GM18519 (cell line): ENCODE measurements at regions not wholly inside any gene's neighbourhood (a gene's known extent, or its start where the extent isn't known, plus 50 kb on each side); places are given as distances from the start of the nearest gene placed in this dataset.

ENCODE experiments used
- ATAC-seq: cut with Tn5 transposase; IDR thresholded peaks from one replicate; pipeline ENCODE4 v1.9.1; 2021; ENCODE audit warnings: mild to moderate bottlenecking, moderate library complexity; ENCODE audit not compliant: unreplicated experiment, low FRiP score

DNA sequence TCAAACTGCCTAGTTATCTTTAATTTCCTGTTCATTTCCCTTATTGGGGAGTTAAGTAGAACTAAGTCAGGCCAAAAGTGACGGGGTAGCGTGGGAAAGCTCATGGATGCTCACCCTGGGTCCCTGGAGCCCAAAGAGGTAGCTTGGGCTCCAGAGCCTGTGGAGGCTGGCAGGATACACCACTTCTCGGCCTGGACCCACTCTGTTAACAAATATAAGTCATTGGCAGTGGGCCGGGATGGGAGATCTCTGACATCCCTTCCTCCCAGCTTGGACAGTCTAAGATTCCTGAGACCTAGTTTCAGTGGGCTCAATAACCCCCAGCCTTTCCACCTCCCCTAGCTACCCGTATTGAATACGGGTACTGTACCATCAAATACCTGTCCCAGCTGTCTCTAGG, 106.1 kb downstream of the EFNB1 start:
- no peak for ATAC-seq

GRCh38 chrX:68934421-68934820, 105.6 kb downstream of the EFNB1 start:
- no peak for ATAC-seq

GRCh38 chrX:68932611-68933010, 103.8 kb downstream of the EFNB1 start:
- ATAC-seq, result no peak

GRCh38 chrX:68931345-68931744, 102.5 kb downstream of the EFNB1 start:
- ATAC-seq, result no peak

DNA sequence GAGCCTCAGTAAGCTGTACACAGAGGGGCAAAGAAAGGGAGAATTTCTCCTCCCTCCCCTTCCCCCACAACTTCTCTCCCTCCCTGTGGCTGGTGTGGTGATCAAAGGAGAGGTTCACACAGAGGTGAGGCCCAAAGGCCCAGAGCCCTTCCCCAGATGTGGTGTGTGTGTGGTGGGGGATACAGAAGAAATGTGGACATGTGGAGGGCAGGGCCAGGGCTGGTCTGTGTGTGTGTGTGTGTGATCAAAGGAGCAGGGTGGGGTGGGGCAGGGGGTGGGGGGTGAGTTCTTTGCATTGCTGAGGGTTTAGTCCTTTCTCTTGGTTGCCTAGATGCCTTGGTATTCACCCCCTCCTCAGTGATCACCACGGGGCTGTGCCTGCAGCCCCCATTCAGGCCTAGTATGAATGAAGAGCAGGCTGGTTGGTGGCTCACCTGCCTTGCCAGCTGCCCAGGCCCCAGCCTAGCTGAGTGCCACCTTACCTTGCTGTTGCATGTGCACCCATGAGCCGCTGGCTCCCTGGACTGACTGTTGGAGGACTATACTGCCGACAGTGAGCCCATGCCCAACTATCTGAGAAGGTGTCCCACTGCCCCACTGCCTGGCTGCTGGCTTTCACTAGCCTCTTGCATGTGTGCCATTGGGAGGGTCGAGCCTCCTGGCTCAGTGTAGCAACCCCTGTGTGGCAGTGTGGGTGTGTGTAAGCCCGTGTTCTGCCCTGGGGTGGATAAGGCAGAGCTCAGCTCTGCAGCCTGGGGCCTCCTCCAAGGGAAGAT, 101.9 kb downstream of the EFNB1 start:
- no peak for ATAC-seq

DNA sequence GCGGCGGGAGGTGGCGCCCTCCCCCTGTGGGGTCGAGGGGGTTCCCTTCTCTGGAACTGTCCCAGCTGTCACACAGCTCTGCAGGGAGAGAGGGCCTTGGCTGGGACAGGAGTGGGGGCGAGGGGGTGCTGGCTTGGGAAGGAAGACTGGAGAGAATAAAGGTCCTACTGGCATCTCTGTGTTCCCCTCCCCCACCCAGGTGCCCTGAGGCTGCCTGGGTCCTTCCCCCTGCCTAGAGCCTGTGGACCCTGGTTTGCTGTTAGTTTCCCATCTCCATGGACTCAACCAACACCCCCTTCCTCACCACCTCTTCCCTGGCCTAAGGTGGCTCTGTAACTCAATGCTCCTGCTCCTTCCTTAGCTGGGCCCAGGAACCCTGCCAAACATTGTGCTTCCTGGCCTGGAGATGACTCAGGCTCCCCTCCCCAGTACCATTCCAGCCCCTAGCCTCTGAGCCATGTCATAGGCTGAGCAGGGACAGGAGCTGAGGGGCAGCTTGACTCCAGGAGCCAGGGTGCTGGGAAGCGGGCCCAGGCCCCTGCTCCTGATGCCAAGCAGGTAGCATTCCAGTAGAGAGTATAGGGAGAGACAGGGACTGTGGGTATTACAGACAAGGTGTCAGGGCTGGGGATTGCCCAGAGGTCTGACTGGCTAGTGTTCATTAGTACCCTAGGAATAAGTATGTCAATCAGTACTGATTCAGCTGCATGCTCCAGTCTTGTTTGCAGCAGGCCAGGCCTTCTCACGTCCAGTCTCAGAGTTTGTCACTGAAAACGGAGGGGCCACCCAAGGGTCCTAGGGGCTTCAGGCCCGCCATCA, 100.7 kb downstream of the EFNB1 start:
- ATAC-seq, result no peak

- no peak for ATAC-seq
Measured at GRCh38 chrX:68928401-68928800, 99.6 kb downstream of the EFNB1 start.

GRCh38 chrX:68927178-68927577, 98.4 kb downstream of the EFNB1 start:
- ATAC-seq, result no peak

GRCh38 chrX:68923147-68923546, 94.3 kb downstream of the EFNB1 start:
- no peak for ATAC-seq

DNA sequence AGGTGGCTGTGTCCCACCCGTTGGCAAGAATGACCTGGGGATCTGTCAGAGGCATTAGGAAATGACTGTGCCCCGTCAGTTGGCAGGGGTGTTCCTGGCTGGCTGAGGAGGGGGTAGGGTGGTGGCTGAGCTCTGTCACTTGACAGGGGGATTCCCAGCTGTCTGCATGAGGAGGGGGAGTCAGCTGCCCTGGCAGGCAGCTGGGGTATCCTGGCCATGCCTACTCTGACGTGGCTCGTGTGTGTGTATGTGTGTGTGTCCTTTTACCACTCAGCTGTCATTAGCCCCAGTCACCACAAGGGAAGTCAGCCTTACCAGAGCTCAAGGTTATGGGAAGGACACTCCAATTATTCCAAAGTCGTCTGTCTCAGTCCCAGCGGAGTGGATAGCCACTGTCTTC, 93.2 kb downstream of the EFNB1 start:
- ATAC-seq, result no peak

GRCh38 chrX:68920561-68920960, 91.7 kb downstream of the EFNB1 start:
- ATAC-seq, result no peak

GRCh38 chrX:68919707-68920106, 90.9 kb downstream of the EFNB1 start:
- no peak for ATAC-seq

DNA sequence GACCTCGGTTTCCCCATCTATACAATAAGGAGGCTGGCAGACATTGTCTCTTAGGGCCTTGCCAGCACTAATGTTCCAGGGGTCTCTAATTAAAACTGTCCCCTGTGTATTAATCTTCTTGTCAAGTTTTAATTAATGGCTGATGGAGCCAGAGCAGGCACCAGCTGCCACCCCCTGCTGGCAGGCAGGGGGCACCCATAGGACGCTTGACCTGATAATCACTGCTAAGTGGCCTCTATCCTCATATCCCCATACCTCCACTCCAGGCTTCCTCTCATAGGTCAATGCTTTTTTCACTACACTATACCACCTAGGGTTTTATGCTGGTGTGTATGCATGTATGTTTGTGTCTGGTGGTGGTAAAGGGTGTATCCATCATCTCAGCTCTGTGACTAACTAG, 89.4 kb downstream of the EFNB1 start:
- no peak for ATAC-seq

DNA sequence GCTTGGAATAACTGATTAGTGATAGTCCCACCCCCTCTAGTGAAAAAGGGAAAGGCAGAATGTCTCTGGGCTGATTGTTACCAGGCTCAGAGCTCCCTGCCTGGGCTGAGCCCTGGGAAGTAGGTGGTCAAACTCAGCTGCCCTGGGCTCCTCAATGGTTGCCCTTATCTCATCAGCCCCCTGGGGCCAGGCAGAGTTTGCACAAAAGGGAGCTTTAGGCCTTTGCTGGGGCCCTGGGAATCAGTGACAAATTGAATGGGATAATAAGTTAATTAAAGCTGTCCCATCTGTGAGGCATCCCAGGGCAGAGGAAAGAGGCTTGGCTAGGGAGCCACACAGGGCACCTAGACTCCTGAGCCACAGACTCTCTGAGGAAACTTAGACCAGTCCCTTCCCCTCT, 89.0 kb downstream of the EFNB1 start:
- no peak for ATAC-seq

DNA sequence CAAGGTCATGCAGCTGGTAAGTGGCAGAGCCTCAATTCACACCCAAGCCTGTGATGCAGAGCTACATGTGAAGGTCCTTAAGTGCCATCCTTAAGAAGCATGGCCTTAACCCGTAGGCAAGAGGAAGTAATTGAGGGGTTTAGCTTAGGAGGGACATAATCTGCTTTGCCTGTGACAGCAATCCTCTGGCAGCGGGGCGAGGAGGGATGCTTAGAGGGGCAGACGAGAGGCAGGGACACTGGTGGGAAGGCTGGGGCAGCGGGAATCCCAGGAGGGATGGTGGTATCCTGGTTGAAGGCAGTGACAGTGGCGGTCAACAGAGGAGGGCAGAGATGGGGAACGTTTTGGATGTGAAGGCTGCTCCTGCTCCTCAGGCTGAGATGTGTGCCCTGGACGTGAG, 88.1 kb downstream of the EFNB1 start:
- no peak for ATAC-seq

DNA sequence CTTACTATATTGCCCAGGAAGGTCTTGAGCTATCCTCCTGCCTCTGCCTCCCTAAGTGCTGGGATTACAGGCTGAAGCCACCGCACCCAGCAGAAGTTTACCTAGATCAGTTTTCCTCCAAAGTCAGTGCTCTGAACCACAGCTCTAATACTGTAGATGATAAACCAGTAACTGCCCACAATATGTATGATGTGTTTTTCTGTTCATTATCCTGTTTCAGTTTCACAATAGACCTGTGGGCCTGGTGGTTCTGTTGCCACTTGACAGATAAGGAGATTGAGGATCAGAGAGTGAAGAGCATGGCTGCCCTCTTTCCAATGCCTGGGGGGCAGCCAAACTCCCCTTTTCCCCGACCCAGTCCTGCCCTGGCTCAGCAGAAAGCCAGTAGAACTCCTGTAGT, 87.0 kb downstream of the EFNB1 start:
- peak; percentile 42 for ATAC-seq

GRCh38 chrX:68914479-68914946, 85.7 kb downstream of the EFNB1 start:
- no peak for ATAC-seq

- no peak for ATAC-seq
Measured at GRCh38 chrX:68913249-68913547, 84.4 kb downstream of the EFNB1 start.

GRCh38 chrX:68912113-68912512, 83.3 kb downstream of the EFNB1 start:
- no peak for ATAC-seq

DNA sequence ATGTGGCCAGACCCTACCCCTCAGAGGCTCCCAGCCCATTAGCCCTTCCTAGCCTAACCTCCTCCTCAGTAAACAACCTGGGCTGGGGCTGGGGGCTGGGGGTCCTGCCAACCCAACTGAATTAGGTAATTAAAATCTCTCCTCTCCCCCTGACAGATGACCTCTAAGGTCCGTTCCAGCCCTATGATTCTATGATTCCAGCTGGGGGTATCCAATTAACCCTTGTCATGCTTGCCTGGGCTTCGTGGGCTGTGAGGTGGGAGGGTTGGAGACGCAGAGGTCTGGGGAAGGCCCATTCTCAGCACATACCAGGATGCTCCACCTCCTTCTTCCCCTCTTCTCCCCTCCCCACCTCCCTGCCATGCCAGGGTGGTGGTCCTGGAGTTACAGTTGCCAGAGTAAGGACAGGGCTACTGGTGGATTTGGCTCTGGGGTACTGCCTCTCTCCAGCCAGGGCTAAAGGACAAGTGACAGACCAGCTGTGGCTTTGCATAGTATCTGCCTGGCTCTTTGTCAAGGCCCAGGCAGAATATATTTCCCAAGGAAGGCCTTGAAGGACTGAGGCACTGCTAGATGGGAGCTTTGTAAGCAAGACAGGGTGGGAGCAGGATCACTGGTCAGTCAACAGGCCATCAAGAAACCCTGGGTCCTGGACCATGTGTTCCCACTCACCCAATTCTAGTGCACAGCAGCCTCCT, 82.1 kb downstream of the EFNB1 start:
- ATAC-seq, result no peak

GRCh38 chrX:68909945-68910344, 81.1 kb downstream of the EFNB1 start:
- no peak for ATAC-seq
